Endodermal cell (in vitro differentiated cells): ENCODE measurements at regions not wholly inside any gene's neighbourhood (a gene's known extent, or its start where the extent isn't known, plus 50 kb on each side); places are given as distances from the start of the nearest gene placed in this dataset.

ENCODE experiments used
- DNase-seq: peaks from one replicate; pipeline ENCODE4 v3.0.0-alpha.2; 2017
- H3K27ac ChIP-seq: 2 replicates; pipeline ENCODE4 v1.5.1; 2013; ENCODE audit warnings: mild to moderate bottlenecking, low read depth, low read length, moderate library complexity
- H3K27me3 ChIP-seq: 2 replicates; pipeline ENCODE4 v1.6.1; 2013; ENCODE audit warnings: mild to moderate bottlenecking, low read length, moderate library complexity; ENCODE audit not compliant: insufficient read depth, control insufficient read depth, poor library complexity, severe bottlenecking
- H3K36me3 ChIP-seq: 2 replicates; pipeline ENCODE4 v1.7.0; 2013; ENCODE audit warnings: mild to moderate bottlenecking, low read length, moderate library complexity; ENCODE audit not compliant: control insufficient read depth, insufficient read depth
- H3K4me1 ChIP-seq: one replicate; pipeline ENCODE4 v1.7.0; 2013; ENCODE audit warnings: low read length; ENCODE audit not compliant: control insufficient read depth, insufficient read depth
- H3K4me3 ChIP-seq: 2 replicates; pipeline ENCODE4 v1.5.1; 2013; ENCODE audit warnings: mild to moderate bottlenecking, low read length, moderate library complexity
- H3K9ac ChIP-seq: 2 replicates; pipeline ENCODE4 v1.6.1; 2013; ENCODE audit warnings: mild to moderate bottlenecking, low read length, moderate library complexity; ENCODE audit not compliant: poor library complexity, severe bottlenecking; ENCODE audit errors: extremely low read depth
- H3K9me3 ChIP-seq: 2 replicates; pipeline ENCODE4 v1.6.1; 2013; ENCODE audit warnings: mild to moderate bottlenecking, low read length, moderate library complexity; ENCODE audit not compliant: control insufficient read depth
- H3K27ac Mint-ChIP-seq: 2 replicates; pipeline ENCODE4 v1.8.0; 2020; ENCODE audit warnings: mixed read lengths
- H3K27me3 Mint-ChIP-seq: 2 replicates; pipeline ENCODE4 v1.8.0; 2021; ENCODE audit warnings: mild to moderate bottlenecking, mixed read lengths; ENCODE audit not compliant: insufficient read depth
- H3K36me3 Mint-ChIP-seq: 2 replicates; pipeline ENCODE4 v1.8.0; 2020; ENCODE audit warnings: low read depth, mixed read lengths
- H3K4me1 Mint-ChIP-seq: 2 replicates; pipeline ENCODE4 v1.8.0; 2020; ENCODE audit warnings: mixed read lengths
- H3K4me3 Mint-ChIP-seq: 2 replicates; pipeline ENCODE4 v1.8.0; 2020; ENCODE audit warnings: mild to moderate bottlenecking, moderate library complexity, mixed read lengths
- H3K9me3 Mint-ChIP-seq: 2 replicates; pipeline ENCODE4 v1.8.0; 2020; ENCODE audit warnings: mild to moderate bottlenecking, mixed read lengths
- CTCF ChIP-seq: fragments of 200-600 bp; sonication (generic); conservative IDR thresholded peaks from 2 replicates; pipeline ENCODE4 v1.5.0; 2021; ENCODE audit warnings: antibody characterized with exemption, mild to moderate bottlenecking
- WGBS, 2 experiments: methylation state at CpG; one replicate each; pipeline versions ENCODE4 v1.1.5 to v1.1.7; 2013; ENCODE audit warnings: missing lambda C conversion rate in 2 of 2, mixed read lengths in 1 of 2; ENCODE audit not compliant: insufficient coverage in 1 of 2, insufficient read length in 1 of 2; 5-methylcytosine and 5-hydroxymethylcytosine counted together

GRCh38 chr20:56179051-56179450 is 69.5 kb upstream of the MC3R start:
- DNase-seq: no peak
- H3K9me3 Mint-ChIP-seq: peaks cover 92% of the 10 kb centered on the region
- no peak overlapping the region for H3K27ac Mint-ChIP-seq
- H3K4me1 Mint-ChIP-seq: no peaks in the 10 kb centered on the region
- WGBS, 2 experiments: 38 to 57% methylated on average over 2 to 4 of the region's 4 CpGs
- H3K9ac ChIP-seq: no peak overlapping the region
- no peaks in the 10 kb centered on the region for H3K36me3 ChIP-seq
- no peak for TF ChIP-seq CTCF
- H3K27me3 Mint-ChIP-seq: no peaks in the 10 kb centered on the region
- no peak overlapping the region for H3K4me3 ChIP-seq
- no peak overlapping the region for H3K27ac ChIP-seq
- H3K36me3 Mint-ChIP-seq: no peaks in the 10 kb centered on the region
- H3K4me1 ChIP-seq: no peaks in the 10 kb centered on the region
- no peak overlapping the region for H3K4me3 Mint-ChIP-seq
- H3K27me3 ChIP-seq: no peaks in the 10 kb centered on the region
- peaks cover 77% of the 10 kb centered on the region for H3K9me3 ChIP-seq

- peaks cover 93% of the 10 kb centered on the region for H3K9me3 Mint-ChIP-seq
- WGBS, 2 experiments: 40 to 60% methylated on average over 1 of the region's 1 CpG
- no peak for TF ChIP-seq CTCF
Measured at GRCh38 chr20:56181583-56181982, 66.9 kb upstream of the MC3R start.

GRCh38 chr20:56187534-56188165 is 60.9 kb upstream of the MC3R start:
- H3K27me3 ChIP-seq: no peaks in the 10 kb centered on the region
- peaks cover 85% of the 10 kb centered on the region for H3K9me3 Mint-ChIP-seq
- 39 to 69% methylated on average over 2 to 7 of the region's 7 CpGs for WGBS, 2 experiments

More at GRCh38 chr20:56181583-56181982, 66.9 kb upstream of the MC3R start:
- Mint-ChIP-seq H3K36me3 (no peaks in the 10 kb centered on the region), H3K27ac (no peak overlapping the region), H3K27me3 (no peaks in the 10 kb centered on the region), H3K4me3 (no peak overlapping the region), H3K4me1 (no peaks in the 10 kb centered on the region)
- H3K4me3 ChIP-seq: no peak overlapping the region
- H3K4me1 ChIP-seq: no peaks in the 10 kb centered on the region
- no peak for DNase-seq
- no peak overlapping the region for H3K27ac ChIP-seq
- no peaks in the 10 kb centered on the region for H3K36me3 ChIP-seq
- no peaks in the 10 kb centered on the region for H3K27me3 ChIP-seq
- no peak overlapping the region for H3K9ac ChIP-seq
- peaks cover 71% of the 10 kb centered on the region for H3K9me3 ChIP-seq

More at GRCh38 chr20:56187534-56188165, 60.9 kb upstream of the MC3R start:
- peak; percentile 39 for TF ChIP-seq CTCF
- H3K4me3 Mint-ChIP-seq: no peak overlapping the region
- peak; percentile 72 for DNase-seq
- H3K4me3 ChIP-seq: no peak overlapping the region
- no peak overlapping the region for H3K9ac ChIP-seq
- no peak overlapping the region for H3K27ac ChIP-seq
- H3K36me3 Mint-ChIP-seq: no peaks in the 10 kb centered on the region
- no peaks in the 10 kb centered on the region for H3K36me3 ChIP-seq
- peaks cover 81% of the 10 kb centered on the region for H3K9me3 ChIP-seq
- H3K4me1 ChIP-seq: no peaks in the 10 kb centered on the region
- H3K4me1 Mint-ChIP-seq: no peaks in the 10 kb centered on the region
- no peaks in the 10 kb centered on the region for H3K27me3 Mint-ChIP-seq
- no peak overlapping the region for H3K27ac Mint-ChIP-seq
